MM.1S (cell line): ENCODE measurements at regions not wholly inside any gene's neighbourhood (a gene's known extent, or its start where the extent isn't known, plus 50 kb on each side); places are given as distances from the start of the nearest gene placed in this dataset.

Source experiments
- EZH2 ChIP-seq: fragments of 300-600 bp; sonication (generic); optimal IDR thresholded peaks from 2 replicates; pipeline ENCODE3; 2017; ENCODE audit warnings: low read depth, mild to moderate bottlenecking, antibody characterized with exemption, low read length, mixed read lengths
- EZH2phosphoT487 ChIP-seq: fragments of 300-600 bp; sonication (generic); IDR thresholded peaks from 2 replicates; pipeline ENCODE4 v1.6.1; 2018; ENCODE audit warnings: antibody characterized with exemption, low read length
- TF ChIP-seq, protein P1 (sequence below): fragments of 300-600 bp; sonication (generic); IDR thresholded peaks from 2 replicates; pipeline ENCODE4 v1.5.1; 2016; ENCODE audit warnings: antibody characterized with exemption, low read length, mixed read lengths

DNA sequence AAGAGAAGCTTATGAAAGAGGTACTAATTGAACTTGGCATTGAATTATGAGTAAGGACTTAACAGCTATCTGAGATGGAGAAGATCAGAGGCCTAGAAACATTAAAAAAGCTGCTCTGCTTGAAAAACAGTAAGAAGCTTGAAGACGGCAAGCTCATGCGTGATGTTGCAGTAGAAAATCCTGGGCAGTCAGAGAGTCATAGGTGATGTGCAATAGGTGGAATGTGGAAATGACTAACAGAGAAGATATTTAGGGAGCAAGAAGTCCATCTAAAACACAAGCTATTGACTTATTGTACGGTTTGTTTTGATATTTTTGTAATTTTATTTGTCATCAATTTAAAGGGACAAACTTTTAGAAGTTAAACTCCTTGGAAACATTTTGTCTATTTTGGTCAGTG is 1101.4 kb downstream of the ROBO2 start:
- TF ChIP-seq, protein P1, sequence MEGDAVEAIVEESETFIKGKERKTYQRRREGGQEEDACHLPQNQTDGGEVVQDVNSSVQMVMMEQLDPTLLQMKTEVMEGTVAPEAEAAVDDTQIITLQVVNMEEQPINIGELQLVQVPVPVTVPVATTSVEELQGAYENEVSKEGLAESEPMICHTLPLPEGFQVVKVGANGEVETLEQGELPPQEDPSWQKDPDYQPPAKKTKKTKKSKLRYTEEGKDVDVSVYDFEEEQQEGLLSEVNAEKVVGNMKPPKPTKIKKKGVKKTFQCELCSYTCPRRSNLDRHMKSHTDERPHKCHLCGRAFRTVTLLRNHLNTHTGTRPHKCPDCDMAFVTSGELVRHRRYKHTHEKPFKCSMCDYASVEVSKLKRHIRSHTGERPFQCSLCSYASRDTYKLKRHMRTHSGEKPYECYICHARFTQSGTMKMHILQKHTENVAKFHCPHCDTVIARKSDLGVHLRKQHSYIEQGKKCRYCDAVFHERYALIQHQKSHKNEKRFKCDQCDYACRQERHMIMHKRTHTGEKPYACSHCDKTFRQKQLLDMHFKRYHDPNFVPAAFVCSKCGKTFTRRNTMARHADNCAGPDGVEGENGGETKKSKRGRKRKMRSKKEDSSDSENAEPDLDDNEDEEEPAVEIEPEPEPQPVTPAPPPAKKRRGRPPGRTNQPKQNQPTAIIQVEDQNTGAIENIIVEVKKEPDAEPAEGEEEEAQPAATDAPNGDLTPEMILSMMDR: no peak
- TF ChIP-seq EZH2 (no peak), EZH2phosphoT487 (no peak)
